Tibial artery (tissue), 4 donors: ENCODE measurements at regions not wholly inside any gene's neighbourhood (a gene's known extent, or its start where the extent isn't known, plus 50 kb on each side); places are given as distances from the start of the nearest gene placed in this dataset.

Source experiments
- DNase-seq, 2 donors: peaks; one replicate each; pipeline ENCODE4 v3.0.0-alpha.2; 2019
- H3K27ac ChIP-seq, 2 donors: fragments of 200-600 bp; sonication (generic) in 1 of 2; 1 replicate in 1 of 2; 2 replicates in 1 of 2; pipeline ENCODE4 v1.5.1; 2018 to 2019; ENCODE audit warnings: mild to moderate bottlenecking in 1 of 2
- H3K27me3 ChIP-seq, 2 donors: fragments of 200-600 bp; sonication (generic) in 1 of 2; one replicate each; pipeline versions ENCODE4 v1.5.1 to v1.6.0; 2016 to 2019
- H3K36me3 ChIP-seq, 3 donors: fragments of 200-600 bp; sonication (generic) in 2 of 3; one replicate each; pipeline ENCODE4 v1.5.1; 2016 to 2019; ENCODE audit warnings: mild to moderate bottlenecking in 2 of 3
- H3K4me1 ChIP-seq, 4 donors: fragments of 200-600 bp; sonication (generic) in 2 of 4; 1 replicate in 3 of 4; 2 replicates in 1 of 4; pipeline ENCODE4 v1.5.1; 2016 to 2019
- H3K4me3 ChIP-seq, 2 donors: fragments of 200-600 bp; sonication (generic) in 1 of 2; 1 replicate in 1 of 2; 2 replicates in 1 of 2; pipeline ENCODE4 v1.5.1; 2018 to 2019; ENCODE audit warnings: mild to moderate bottlenecking in 2 of 2
- H3K9me3 ChIP-seq, 3 donors: fragments of 200-600 bp; sonication (generic) in 1 of 3; one replicate each; pipeline ENCODE4 v1.5.1; 2016 to 2019
- CTCF ChIP-seq, 2 experiments: fragments of 200-600 bp in 1 of 2; fragments of 450-650 bp in 1 of 2; IDR thresholded peaks; one replicate each; pipeline ENCODE4 v1.5.1; 2017 to 2019; ENCODE audit warnings: antibody characterized with exemption in 2 of 2, mild to moderate bottlenecking in 1 of 2, moderate library complexity in 1 of 2
- intact Hi-C: fragments of 100-400 bp; cut with DNase I; formaldehyde crosslinking; loops from one replicate; pipeline ENCODE4 v1.15.0; 2023; ENCODE audit warnings: low total_unique reads

GRCh38 chr10:94213001-94213530 lies 149.7 kb downstream of the NOC3L start:
- no peaks in the 10 kb centered on the region for H3K9me3 ChIP-seq
- H3K4me1 ChIP-seq, result peaks cover 0 to 95% (median 16%) of the 10 kb centered on the region in 4 donors
- no peak overlapping the region for H3K4me3 ChIP-seq
- intact Hi-C loops, result loop anchor here (10.0 kb wide), 1 partner anchor 128 kb away; no protein-coding TSS in a partner anchor
- peak overlapping the region; percentile 52 to 77 for H3K27ac ChIP-seq
- DNase-seq, result peak; percentile 60 to 82
- H3K27me3 ChIP-seq, result no peaks in the 10 kb centered on the region
- no peak for TF ChIP-seq CTCF (IDR thresholded peaks at IDR 0.05)
- no peaks in the 10 kb centered on the region for H3K36me3 ChIP-seq

GRCh38 chr10:94213980-94214379 lies 148.8 kb downstream of the NOC3L start:
- peaks cover 0 to 95% (median 14%) of the 10 kb centered on the region in 4 donors for H3K4me1 ChIP-seq
- no peak for TF ChIP-seq CTCF (IDR thresholded peaks at IDR 0.05)
- H3K4me3 ChIP-seq, result no peak overlapping the region
- no peaks in the 10 kb centered on the region for H3K36me3 ChIP-seq
- no peaks in the 10 kb centered on the region for H3K27me3 ChIP-seq
- intact Hi-C loops, result loop anchor here (10.0 kb wide), 1 partner anchor 129 kb away; no protein-coding TSS in a partner anchor
- no peak for DNase-seq
- H3K27ac ChIP-seq, result peak overlapping the region; percentile 52 to 77
- no peaks in the 10 kb centered on the region for H3K9me3 ChIP-seq

GRCh38 chr10:94214481-94214893 lies 148.3 kb downstream of the NOC3L start:
- Histone ChIP-seq H3K36me3 (no peaks in the 10 kb centered on the region), H3K9me3 (no peaks in the 10 kb centered on the region), H3K27me3 (no peaks in the 10 kb centered on the region), H3K4me1 (peaks cover 0 to 95% (median 12%) of the 10 kb centered on the region in 4 donors), H3K4me3 (no peak overlapping the region), H3K27ac (peak overlapping the region; percentile 52 to 77)
- intact Hi-C loops, result loop anchor here (10.0 kb wide), 1 partner anchor 130 kb away; no protein-coding TSS in a partner anchor
- TF ChIP-seq CTCF (IDR thresholded peaks at IDR 0.05), result no peak
- no peak for DNase-seq

GRCh38 chr10:94216201-94216600 lies 146.5 kb downstream of the NOC3L start:
- Histone ChIP-seq H3K9me3 (no peaks in the 10 kb centered on the region), H3K27ac (peak overlapping the region in 1 of 2 donors; percentile 77), H3K36me3 (no peaks in the 10 kb centered on the region), H3K27me3 (no peaks in the 10 kb centered on the region), H3K4me1 (peaks cover 0 to 84% (median 9%) of the 10 kb centered on the region in 4 donors), H3K4me3 (no peak overlapping the region)
- no peak for DNase-seq
- intact Hi-C loops, result loop anchor here (10.0 kb wide), 1 partner anchor 131 kb away; no protein-coding TSS in a partner anchor
- no peak for TF ChIP-seq CTCF (IDR thresholded peaks at IDR 0.05)

- Histone ChIP-seq H3K36me3 (no peaks in the 10 kb centered on the region), H3K9me3 (no peaks in the 10 kb centered on the region), H3K4me1 (peaks cover 0 to 78% (median 9%) of the 10 kb centered on the region in 4 donors), H3K27me3 (no peaks in the 10 kb centered on the region), H3K4me3 (no peak overlapping the region), H3K27ac (peak overlapping the region in 1 of 2 donors; percentile 77)
- TF ChIP-seq CTCF (IDR thresholded peaks at IDR 0.05), result no peak
- intact Hi-C loops, result loop anchor here (10.0 kb wide), 1 partner anchor 133 kb away; no protein-coding TSS in a partner anchor
- DNase-seq, result no peak
These were observed 145.3 kb downstream of the NOC3L start for GRCh38 chr10:94217411-94217810.
